ENCODE measurements at regions not wholly inside any gene's neighbourhood (a gene's known extent, or its start where the extent isn't known, plus 50 kb on each side); places are given as distances from the start of the nearest gene placed in this dataset.

DNA sequence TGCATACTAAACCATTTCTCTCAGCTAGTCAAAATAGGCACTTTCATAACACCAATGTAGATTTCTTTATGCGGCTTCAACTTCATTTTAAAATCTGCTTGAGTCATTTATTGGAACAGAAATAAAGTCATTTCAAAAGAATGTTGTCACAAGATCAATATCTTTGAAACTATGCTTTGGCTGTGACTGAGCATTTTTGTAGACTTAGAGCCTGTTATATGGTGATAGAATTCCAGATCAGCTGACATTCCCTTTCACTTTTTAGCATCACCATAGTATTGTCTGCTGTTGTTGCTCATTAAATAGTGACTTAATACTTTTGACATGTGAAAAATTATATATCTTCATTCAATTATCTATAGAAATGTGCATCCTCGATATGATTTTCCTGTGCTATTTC lies 279.2 kb upstream of the PRR20A start:
- DNase-seq, result no peak

DNA sequence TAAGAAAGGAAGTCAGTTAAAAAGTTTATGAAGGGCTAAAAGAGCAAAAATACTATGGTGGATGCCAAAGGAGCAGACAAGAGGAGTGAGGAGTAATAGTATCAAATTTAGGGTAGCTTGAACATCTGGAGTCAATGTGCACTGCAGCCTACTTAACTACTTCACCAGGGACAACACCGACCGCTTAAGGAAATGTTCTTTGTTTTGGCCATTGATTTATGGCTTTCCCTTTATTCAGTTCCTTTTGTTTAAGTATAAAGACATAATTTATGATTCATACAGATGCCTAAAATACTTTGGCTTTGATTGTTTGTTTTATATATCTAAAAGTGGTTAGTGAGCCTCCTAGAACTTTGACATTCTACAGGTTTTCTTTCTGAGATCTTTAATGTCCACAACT lies 276.3 kb upstream of the PRR20A start:
- no peak for DNase-seq

DNA sequence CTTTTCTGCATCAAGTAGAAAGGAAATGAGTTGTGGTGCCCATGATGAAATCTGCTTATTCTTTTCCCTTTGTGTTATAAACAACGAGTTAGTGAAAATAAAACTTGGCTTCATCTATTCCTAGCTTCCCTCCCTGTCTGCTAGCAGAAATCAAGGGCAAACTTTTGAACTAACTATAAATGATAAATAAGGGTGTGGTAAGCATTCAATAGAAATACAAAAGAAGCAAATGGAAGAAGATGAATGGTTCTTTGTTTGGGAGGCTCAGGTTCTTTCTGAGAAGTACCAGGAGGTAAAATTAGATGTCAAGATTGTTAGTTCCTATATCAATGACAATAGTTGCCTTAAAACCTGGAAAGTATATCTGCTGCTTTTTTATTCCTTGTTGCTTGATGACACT lies 275.3 kb upstream of the PRR20A start:
- no peak for DNase-seq

DNA sequence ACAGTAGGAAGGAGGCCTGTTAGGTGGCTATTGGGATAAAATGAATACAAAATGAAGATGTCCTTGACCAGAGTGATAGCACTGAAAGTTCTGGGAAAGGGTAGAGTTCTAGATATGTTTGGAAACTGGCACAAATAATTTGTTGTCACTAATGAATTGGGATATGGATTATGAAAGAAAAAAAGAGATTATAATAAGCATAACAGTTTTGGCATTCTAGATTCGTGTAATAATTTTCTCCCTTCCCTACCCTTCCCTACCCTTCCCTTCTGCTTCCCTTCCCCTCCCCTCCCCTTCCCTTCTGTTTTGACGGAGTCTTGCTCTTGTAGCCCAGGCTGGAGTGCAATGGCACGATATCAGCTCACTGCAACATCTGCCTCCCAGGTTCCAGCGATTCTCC lies 271.0 kb upstream of the PRR20A start:
- no peak for DNase-seq

DNA sequence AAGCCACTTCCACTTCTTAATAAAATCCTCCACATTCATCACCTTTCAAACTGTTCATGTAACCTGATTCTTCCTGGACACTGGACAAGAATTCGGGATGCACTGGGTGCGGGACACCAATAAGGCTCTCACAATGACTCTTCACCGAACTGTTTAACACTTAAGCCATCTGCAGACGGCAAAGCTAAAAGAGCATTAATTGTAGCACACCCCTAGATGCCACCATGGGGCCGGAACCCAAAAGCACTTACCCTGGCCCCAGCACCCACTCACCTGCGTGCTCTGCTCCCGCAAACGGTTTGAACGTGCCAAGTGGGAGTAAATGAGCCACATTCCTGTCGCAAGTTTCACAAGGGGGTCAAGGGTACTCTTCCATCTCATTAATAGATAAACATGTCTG lies 254.3 kb upstream of the PRR20A start:
- DNase-seq, result no peak

GRCh38 chr13:56888455-56888854 lies 252.3 kb upstream of the PRR20A start:
- DNase-seq, result no peak

GRCh38 chr13:56893843-56894242 lies 246.9 kb upstream of the PRR20A start:
- DNase-seq, result no peak

GRCh38 chr13:56900549-56901279 lies 240.0 kb upstream of the PRR20A start:
- DNase-seq, result no peak

- DNase-seq, result no peak
These were observed 238.4 kb upstream of the PRR20A start for GRCh38 chr13:56902276-56902675.

GRCh38 chr13:56903710-56904282 lies 236.9 kb upstream of the PRR20A start:
- DNase-seq, result no peak

- DNase-seq, result no peak
These were observed 233.8 kb upstream of the PRR20A start for GRCh38 chr13:56906909-56907308.

DNA sequence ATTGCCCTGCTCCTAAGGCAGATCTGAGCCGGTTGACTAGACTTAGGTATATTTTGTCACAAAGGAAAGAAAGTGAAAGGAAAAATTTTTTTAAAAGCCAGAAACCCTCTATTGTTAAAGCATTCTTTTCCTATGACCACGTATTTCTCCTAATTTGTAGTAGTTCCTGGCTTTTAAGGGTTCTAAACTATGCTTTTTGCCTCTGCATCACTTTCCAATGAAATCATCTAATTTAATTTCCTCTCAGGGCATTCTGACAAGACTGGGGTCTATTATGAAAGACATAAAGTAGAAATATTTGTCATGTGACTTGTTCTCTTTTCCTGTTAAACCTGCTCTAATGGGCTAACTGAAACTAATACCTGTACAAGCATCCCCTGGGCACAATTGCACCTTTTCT lies 233.0 kb upstream of the PRR20A start:
- DNase-seq, result no peak

- DNase-seq, result no peak
These were observed 230.7 kb upstream of the PRR20A start for GRCh38 chr13:56909896-56910600.

GRCh38 chr13:56917966-56918365 lies 222.8 kb upstream of the PRR20A start:
- DNase-seq, result no peak

DNA sequence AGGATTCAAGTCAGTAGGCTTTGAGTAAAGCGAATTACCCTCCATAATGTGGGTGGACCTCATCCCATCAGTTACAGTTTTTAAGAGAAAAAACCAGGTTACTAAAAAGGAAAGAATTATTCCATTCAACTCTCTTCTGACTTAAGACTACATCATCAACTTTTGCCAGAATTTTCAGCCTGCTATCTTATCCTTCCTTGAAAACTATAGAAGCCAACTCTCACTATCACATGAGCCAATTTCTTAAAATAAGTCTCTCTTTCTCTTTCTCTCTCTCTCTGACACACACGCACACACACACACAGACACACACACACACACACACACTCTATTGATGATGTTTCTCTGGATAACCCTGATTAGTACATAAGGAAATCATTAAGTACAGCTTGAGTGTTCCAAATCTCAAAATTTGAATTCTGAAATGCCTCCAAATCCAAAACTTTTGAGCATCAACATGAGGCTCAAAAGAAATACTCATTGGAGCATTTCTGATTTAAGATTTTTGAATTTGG lies 217.0 kb upstream of the PRR20A start:
- DNase-seq, result no peak

DNA sequence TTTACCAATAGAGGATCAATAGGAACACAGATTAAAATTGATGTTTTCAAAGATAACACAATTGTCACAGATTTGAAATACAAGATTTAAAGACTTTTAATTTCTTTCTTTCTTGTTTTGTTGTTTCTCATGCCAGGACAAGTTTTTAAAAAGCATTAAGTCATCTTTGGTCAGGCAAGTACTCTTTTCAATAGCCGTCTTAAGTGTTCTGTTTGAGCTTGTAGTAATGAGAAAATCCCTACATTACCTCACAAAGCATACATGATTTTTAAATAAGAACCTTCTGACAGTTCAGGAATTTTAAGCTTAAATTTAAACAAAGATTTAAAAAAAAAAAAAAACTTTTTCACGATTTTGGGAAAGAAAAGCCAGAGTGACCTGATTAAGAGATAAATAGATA lies 216.3 kb upstream of the PRR20A start:
- DNase-seq, result no peak

DNA sequence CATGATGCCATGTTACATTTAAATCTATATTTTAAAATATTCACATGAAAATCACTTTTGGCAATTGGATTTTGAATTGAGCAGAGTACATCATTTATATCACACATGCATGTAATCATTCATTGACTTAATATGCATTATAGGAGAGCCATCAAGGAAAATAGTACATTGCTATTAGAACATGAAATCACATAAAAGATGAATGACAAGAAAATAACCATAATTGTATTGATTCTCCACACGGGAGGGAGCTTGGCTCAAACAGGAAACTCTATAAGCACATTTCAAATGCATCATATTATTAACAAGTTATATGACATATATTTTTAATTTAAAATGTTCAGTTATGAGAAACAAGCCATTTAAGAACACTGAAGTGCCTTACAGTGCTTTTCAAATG lies 208.6 kb upstream of the PRR20A start:
- DNase-seq, result no peak

GRCh38 chr13:56953965-56954364 lies 186.8 kb upstream of the PRR20A start:
- DNase-seq, result no peak

GRCh38 chr13:56975647-56976046 lies 165.1 kb upstream of the PRR20A start:
- no peak for DNase-seq

DNA sequence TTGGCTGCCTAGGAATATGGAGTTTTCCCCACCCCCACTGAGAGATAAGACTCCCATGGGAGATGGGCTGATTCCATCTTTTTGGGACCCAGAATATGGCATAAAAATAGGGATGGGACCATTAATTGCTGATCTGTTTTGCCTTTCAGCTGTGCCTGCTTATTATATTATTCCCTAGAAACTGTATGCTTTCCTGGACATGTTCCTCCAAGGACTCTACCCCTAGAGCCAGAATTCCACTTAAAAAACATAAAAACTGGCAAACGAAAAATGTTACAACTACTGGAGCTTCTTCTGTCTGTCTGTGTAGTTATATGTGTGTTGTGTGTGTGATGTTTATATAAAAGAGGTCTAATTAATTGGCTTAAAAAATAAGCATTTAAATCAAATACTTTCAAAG lies 159.9 kb upstream of the PRR20A start:
- DNase-seq, result no peak

DNA sequence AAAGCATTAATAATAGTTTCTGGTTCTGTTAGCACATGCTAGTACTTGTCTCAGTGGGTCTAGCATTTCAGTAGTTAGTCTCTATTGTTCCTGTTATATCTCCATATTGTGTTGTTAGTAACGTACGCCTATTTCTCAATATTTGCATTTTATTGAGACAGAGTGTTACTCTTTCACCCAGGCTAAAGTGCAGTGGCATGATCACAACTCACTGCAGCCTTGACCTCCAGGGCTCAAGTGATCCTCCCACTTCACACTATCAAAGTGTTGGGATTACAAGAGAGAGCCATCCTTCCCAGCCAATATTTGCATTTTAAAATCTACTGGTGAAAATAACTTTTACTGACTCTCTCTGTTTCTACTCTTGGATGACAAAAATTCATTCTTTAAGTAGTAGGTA lies 154.6 kb upstream of the PRR20A start:
- DNase-seq, result no peak

- no peak for DNase-seq
These were observed 152.2 kb upstream of the PRR20A start for GRCh38 chr13:56988543-56988942.

- DNase-seq, result no peak
These were observed 137.0 kb upstream of the PRR20A start for GRCh38 chr13:57003682-57004081.

GRCh38 chr13:57017357-57017756 lies 123.4 kb upstream of the PRR20A start:
- DNase-seq, result no peak
